HFF-Myc (cell line): ENCODE measurements at regions not wholly inside any gene's neighbourhood (a gene's known extent, or its start where the extent isn't known, plus 50 kb on each side); places are given as distances from the start of the nearest gene placed in this dataset.

Experiments
- DNase-seq: peaks from one replicate; pipeline ENCODE4 v3.0.0-alpha.2; 2011; ENCODE audit warnings: low read depth; ENCODE audit errors: extremely low read depth
- H3K4me3 ChIP-seq: replicated peaks from 2 replicates; pipeline ENCODE4 v1.5.1; 2011; ENCODE audit warnings: low read depth, mild to moderate bottlenecking, control low read depth, low read length
- CTCF ChIP-seq: IDR thresholded peaks from 2 replicates; pipeline ENCODE4 v1.5.1; 2012; ENCODE audit warnings: mild to moderate bottlenecking, low read depth, low read length, control low read depth; ENCODE audit errors: missing control alignments

DNA sequence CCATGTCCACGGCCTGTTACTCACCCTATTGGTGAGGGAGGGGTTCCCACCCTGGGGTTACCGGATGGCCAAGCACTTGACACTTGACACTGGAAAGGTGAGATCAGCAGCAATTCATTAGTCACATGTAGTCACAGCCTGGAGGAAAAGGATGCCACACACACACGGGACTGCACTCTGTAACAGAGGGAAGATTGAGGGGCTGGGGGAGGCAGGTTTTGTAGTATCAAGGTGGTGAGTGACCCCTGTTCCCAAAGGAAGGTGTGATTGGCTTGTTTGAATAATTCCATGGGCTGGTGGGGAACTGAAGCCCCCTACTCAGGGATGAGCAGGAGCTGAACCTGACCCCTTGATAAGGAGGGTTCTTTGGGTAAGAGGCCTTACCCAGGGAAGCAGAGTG lies 96.0 kb upstream of the HELT start:
- no peak for TF ChIP-seq CTCF
- H3K4me3 ChIP-seq, result no peak overlapping the region
- no peak for DNase-seq

DNA sequence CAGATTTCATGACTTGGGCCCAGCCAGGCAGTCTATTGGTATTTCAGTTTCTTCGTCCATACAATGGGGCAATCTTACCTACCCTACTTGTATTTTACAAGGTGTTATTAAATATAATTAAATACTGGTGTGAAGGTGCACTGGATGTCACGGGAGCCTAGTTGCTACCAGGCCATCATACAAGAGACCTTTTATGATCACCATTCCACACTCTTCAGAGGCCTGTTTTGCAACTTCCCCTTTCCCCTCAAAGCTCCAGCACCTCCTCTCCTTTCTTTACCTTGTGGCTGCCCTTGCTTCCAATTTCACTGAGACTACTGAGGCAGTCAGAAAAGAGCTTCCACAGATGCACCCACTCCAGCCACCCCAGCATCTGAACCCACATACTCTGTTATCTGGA lies 93.8 kb upstream of the HELT start:
- H3K4me3 ChIP-seq, result no peak overlapping the region
- no peak for TF ChIP-seq CTCF
- no peak for DNase-seq

- DNase-seq, result no peak
- no peak for TF ChIP-seq CTCF
- no peak overlapping the region for H3K4me3 ChIP-seq
Measured at GRCh38 chr4:184929476-184929875, 88.8 kb upstream of the HELT start.

DNA sequence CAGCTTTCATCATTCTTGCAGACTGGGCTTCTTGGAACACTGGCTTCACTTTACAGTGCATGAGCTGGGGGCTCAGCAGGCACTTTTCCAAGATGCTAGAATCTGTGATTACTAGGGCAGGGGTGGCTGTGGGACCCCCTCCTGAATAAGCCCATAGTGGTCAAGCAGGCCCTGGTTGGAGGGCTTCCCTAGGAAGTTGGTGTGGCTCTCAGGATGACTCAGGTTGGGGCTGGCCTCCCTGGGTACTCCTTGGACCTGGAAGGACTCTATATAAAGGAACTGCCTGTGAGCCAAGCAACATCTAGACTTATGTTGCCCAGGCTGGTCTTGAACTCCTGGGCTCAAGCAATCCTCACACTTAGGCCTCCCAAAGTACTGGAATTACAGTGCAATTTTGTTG lies 88.3 kb upstream of the HELT start:
- DNase-seq, result no peak
- H3K4me3 ChIP-seq, result no peak overlapping the region
- TF ChIP-seq CTCF, result no peak

DNA sequence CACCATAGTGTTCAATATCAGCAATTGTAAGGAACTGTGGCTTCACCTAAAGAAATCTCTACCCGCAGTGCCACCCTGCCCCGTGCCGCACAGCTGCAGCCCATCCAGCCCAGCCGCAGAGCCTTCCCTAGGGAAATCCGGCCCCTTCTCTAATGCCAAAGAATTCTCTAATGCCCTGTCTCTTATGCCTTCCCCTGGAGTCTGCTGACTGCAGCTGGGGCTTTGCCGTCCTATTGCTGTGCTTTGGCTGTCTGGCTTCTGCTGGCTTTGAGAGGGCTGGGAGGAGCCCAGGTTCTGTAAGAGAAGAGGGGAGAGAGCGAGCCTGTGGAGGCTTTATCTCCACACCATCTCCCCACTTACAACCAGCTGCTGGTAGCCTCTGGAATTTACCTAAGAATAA lies 85.9 kb upstream of the HELT start:
- H3K4me3 ChIP-seq, result no peak overlapping the region
- no peak for TF ChIP-seq CTCF
- no peak for DNase-seq

DNA sequence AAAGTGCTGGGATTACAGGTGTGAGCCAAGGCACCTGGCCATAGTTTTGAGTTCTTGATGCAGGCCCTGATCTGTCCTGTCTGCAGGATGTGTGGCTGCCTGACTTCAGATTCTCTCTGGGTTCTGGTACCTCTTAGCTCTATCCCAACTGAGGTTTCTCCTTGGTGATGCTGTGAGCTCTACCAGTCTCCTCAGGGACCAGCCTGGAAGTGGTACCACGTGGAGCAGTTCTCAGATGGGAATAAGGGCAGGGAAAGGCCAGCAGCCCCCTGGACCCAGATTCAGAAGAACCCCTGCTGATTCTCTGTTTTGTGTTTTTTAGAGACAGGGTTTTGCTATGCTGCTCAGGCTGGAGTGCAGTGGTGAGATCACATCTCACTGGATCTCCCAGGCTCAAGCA lies 85.0 kb upstream of the HELT start:
- no peak for TF ChIP-seq CTCF
- no peak overlapping the region for H3K4me3 ChIP-seq
- no peak for DNase-seq

GRCh38 chr4:184934184-184934583 lies 84.1 kb upstream of the HELT start:
- no peak overlapping the region for H3K4me3 ChIP-seq
- no peak for TF ChIP-seq CTCF
- DNase-seq, result no peak
